ENCODE measurements at regions not wholly inside any gene's neighbourhood (a gene's known extent, or its start where the extent isn't known, plus 50 kb on each side); places are given as distances from the start of the nearest gene placed in this dataset.

DNA sequence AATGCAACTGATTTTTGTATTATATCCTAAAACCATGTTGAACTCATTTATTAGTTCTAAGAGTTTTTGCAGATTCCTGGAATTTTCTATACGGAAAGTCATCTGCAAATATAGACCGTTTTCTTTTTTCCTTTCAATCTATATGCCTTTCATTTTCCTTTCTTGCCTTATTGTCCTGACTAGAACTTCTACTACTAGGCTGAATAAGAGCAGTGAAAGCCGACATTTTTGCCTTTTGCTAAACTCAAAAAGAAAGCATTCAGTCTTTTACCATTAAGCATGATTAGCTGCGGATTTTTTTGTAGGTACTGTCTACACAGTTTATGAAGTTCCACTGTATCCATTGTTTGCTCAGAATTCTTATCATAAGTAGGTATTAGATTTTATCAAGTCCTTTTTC is 328.4 kb downstream of the TEX29 start:
- TF ChIP-seq CTCF (IDR thresholded peaks at IDR 0.05 in 8 of 11, conservative IDR thresholded peaks at IDR 0.05 in 3 of 11): no peak
- TF ChIP-seq POLR2AphosphoS5 (IDR thresholded peaks at IDR 0.05): no peak

Data from spleen (tissue), 7 donors.